ENCODE measurements at regions not wholly inside any gene's neighbourhood (a gene's known extent, or its start where the extent isn't known, plus 50 kb on each side); places are given as distances from the start of the nearest gene placed in this dataset.

GRCh38 chr13:89153941-89154340 lies 1482.8 kb downstream of the SLITRK5 start:
- no peak for TF ChIP-seq POLR2A (IDR thresholded peaks at IDR 0.05)
- TF ChIP-seq POLR2AphosphoS5 (IDR thresholded peaks at IDR 0.05), result no peak
- TF ChIP-seq CTCF (IDR thresholded peaks at IDR 0.05), result no peak
- Histone ChIP-seq H3K27me3 (no peaks in the 10 kb centered on the region), H3K36me3 (no peaks in the 10 kb centered on the region), H3K9me3 (peaks cover 0 to 5% of the 10 kb centered on the region in 2 donors), H3K4me1 (no peaks in the 10 kb centered on the region), H3K4me3 (no peak overlapping the region), H3K27ac (no peak overlapping the region)
- no peak for DNase-seq (ENCODE audit: low spot score in 2 of 2)
- intact Hi-C loops (cut with DNase I; ENCODE audit: low total_unique reads), result no loop called here

- Histone ChIP-seq H3K4me3 (no peak overlapping the region), H3K27ac (no peak overlapping the region), H3K27me3 (no peaks in the 10 kb centered on the region), H3K9me3 (no peaks in the 10 kb centered on the region), H3K36me3 (no peaks in the 10 kb centered on the region), H3K4me1 (no peaks in the 10 kb centered on the region)
- DNase-seq (ENCODE audit: low spot score in 2 of 2), result no peak
- intact Hi-C loops (cut with DNase I; ENCODE audit: low total_unique reads), result loop anchor here (5.0 kb wide), 1 partner anchor 566 kb away; no protein-coding TSS in a partner anchor
- TF ChIP-seq POLR2A (IDR thresholded peaks at IDR 0.05) (no peak), CTCF (IDR thresholded peaks at IDR 0.05) (no peak), POLR2AphosphoS5 (IDR thresholded peaks at IDR 0.05) (no peak)
Observed at GRCh38 chr13:89163096-89163495, 1491.9 kb downstream of the SLITRK5 start.

GRCh38 chr13:89165685-89166084 lies 1494.5 kb downstream of the SLITRK5 start:
- H3K36me3 ChIP-seq, result no peaks in the 10 kb centered on the region
- H3K27me3 ChIP-seq, result no peaks in the 10 kb centered on the region
- intact Hi-C loops (cut with DNase I; ENCODE audit: low total_unique reads), result no loop called here
- H3K4me3 ChIP-seq, result no peak overlapping the region
- DNase-seq (ENCODE audit: low spot score in 2 of 2), result no peak
- no peak for TF ChIP-seq CTCF (IDR thresholded peaks at IDR 0.05)
- no peak for TF ChIP-seq POLR2A (IDR thresholded peaks at IDR 0.05)
- TF ChIP-seq POLR2AphosphoS5 (IDR thresholded peaks at IDR 0.05), result no peak
- no peaks in the 10 kb centered on the region for H3K4me1 ChIP-seq
- no peak overlapping the region for H3K27ac ChIP-seq
- H3K9me3 ChIP-seq, result no peaks in the 10 kb centered on the region

- DNase-seq (ENCODE audit: low spot score in 2 of 2), result no peak
- no peaks in the 10 kb centered on the region for H3K4me1 ChIP-seq
- no peak overlapping the region for H3K27ac ChIP-seq
- H3K36me3 ChIP-seq, result no peaks in the 10 kb centered on the region
- H3K4me3 ChIP-seq, result no peak overlapping the region
- no peak for TF ChIP-seq POLR2AphosphoS5 (IDR thresholded peaks at IDR 0.05)
- no peak for TF ChIP-seq POLR2A (IDR thresholded peaks at IDR 0.05)
- TF ChIP-seq CTCF (IDR thresholded peaks at IDR 0.05), result no peak
- no peaks in the 10 kb centered on the region for H3K9me3 ChIP-seq
- intact Hi-C loops (cut with DNase I; ENCODE audit: low total_unique reads), result no loop called here
- H3K27me3 ChIP-seq, result no peaks in the 10 kb centered on the region
Observed at GRCh38 chr13:89169951-89170350, 1498.8 kb downstream of the SLITRK5 start.

- DNase-seq (ENCODE audit: low spot score in 2 of 2), result no peak
- no peak for TF ChIP-seq POLR2A (IDR thresholded peaks at IDR 0.05)
- no peak for TF ChIP-seq CTCF (IDR thresholded peaks at IDR 0.05)
- TF ChIP-seq POLR2AphosphoS5 (IDR thresholded peaks at IDR 0.05), result no peak
- Histone ChIP-seq H3K27ac (no peak overlapping the region), H3K4me1 (no peaks in the 10 kb centered on the region), H3K27me3 (no peaks in the 10 kb centered on the region), H3K4me3 (no peak overlapping the region), H3K9me3 (peaks cover 0 to 6% of the 10 kb centered on the region in 2 donors), H3K36me3 (no peaks in the 10 kb centered on the region)
- intact Hi-C loops (cut with DNase I; ENCODE audit: low total_unique reads), result no loop called here
Observed at GRCh38 chr13:89181041-89181440, 1509.9 kb downstream of the SLITRK5 start.
